Left lobe of liver (tissue), 2 donors: ENCODE measurements at regions not wholly inside any gene's neighbourhood (a gene's known extent, or its start where the extent isn't known, plus 50 kb on each side); places are given as distances from the start of the nearest gene placed in this dataset.

ENCODE experiments used
- ATAC-seq: fragments of 200-7000 bp; cut with Tn5 transposase; one replicate; pipeline ENCODE4 v1.9.1; 2020; ENCODE audit warnings: mild to moderate bottlenecking, moderate library complexity
- DNase-seq: peaks from one replicate; pipeline ENCODE4 v3.0.0-alpha.2; 2020; ENCODE audit warnings: low spot score
- donor health status: DM: no; HTN: no; CAD: no; lungs with moderate emphysema.
- donor health status: DM: no; HTN: yes; CAD: no.

DNA sequence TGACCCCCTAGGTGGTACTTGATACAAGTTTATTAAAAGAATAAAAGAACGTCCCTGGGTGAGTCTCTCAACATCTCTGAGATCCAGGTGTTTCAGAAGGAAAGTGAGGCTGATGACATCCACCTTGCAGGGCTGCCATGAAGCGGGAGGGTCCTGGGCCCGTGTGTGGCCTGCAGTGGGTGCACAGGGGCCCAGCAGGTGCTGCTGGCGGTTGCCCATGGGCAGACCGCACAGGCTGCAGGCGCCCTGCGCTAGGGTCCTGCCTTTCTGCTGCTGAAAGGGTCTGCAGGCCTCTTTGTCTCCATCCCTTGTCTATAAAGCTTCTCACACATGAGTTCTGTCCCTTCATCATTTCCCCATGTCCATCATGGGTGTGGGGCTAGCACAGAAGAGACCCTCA lies 247.0 kb downstream of the TFCP2L1 start:
- ATAC-seq, result no peak
- peak; percentile 19 for DNase-seq

DNA sequence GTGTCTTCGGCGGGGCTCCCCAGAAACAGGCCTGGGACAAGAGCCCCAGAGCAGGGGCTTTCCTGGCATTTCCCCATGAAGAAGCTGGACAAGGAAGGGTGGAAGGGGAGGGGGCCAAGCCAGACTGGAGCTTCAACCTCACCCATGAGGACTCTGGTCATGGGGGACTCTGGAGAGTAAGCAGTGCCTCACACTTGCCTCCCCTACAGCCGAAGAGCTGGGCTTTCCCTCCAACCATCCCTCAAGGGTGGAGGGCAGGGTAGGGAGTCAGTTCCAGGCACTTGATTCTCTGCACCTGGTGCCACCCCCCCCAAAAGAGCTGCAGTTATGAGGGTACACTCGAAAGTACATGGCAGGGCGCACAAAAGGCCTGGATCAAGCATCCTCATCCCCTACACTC lies 246.6 kb downstream of the TFCP2L1 start:
- ATAC-seq (no peak), DNase-seq (peak; percentile 11)

DNA sequence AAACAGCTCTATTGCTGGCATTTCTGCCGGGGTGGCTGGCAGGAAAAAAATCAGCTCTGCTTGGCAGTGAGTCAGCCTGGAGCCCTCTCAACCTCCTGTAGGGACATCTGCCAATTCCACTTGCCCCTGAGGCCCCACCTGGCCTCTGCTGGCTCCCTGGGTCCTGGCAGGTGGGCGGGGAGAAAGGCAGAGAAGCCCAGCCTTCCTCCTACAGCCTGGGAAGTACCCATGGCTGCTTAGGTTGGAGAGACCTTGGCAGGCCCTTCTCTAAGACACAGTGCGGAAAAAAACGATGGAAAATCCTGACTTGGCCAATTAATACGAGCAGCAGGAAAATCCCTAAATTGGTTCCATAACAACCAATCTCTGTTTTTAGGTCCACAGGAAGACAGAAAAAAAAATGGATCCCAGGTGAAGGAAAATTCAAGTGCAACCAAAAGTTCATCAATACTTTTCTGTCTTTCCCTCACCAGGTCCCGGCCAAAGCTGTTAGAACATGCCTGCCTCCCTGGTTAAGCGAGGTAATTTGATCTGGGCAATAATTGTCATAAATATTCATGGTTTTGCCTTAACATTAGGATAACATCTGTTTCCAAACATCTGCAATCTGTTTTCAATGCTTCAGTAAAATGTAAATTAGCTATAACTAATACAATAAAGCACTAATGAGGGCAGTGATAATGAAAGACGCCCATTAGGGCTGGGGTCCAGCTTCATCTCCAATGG lies 245.9 kb downstream of the TFCP2L1 start:
- peak; percentile 16 for DNase-seq
- ATAC-seq, result no peak

DNA sequence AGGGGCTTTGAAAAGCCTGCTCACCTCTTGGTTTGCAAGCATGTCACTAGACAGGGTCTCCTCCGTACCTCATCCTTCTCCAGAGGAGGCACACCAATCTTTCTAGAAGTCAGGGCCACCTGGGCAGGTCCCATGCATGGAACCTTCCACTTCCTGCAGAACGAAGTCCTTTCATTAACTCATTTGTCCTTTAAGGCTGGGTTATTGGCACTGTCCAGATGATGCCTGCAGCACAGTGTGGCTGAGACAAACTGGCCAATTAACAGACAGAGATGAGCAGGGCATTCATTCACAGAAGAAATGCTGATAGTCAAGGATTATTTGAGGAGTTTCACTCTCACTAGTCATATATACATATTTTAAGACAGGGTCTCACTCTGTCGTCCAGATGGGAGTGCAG lies 245.3 kb downstream of the TFCP2L1 start:
- ATAC-seq (no peak), DNase-seq (no peak)

DNA sequence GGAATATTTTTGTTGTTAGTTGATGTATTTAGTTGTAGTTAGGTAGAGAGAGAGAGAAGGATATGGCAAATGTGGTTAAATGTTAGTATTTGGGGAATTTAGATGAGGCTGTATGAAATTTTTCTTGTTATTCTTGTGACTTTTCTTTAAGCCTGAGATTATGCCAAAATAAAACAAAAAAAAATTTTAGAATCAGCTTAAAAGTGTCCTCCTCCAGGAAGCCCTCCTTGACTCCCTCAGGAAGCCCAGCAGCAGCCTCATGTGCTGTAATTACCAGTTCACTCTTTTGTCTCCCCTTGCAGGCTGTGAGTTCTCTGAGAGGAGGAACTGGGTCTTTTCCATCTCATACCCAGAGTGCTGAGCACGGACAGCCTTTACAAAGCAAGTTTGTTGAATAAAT lies 243.5 kb downstream of the TFCP2L1 start:
- no peak for DNase-seq
- ATAC-seq, result no peak

DNA sequence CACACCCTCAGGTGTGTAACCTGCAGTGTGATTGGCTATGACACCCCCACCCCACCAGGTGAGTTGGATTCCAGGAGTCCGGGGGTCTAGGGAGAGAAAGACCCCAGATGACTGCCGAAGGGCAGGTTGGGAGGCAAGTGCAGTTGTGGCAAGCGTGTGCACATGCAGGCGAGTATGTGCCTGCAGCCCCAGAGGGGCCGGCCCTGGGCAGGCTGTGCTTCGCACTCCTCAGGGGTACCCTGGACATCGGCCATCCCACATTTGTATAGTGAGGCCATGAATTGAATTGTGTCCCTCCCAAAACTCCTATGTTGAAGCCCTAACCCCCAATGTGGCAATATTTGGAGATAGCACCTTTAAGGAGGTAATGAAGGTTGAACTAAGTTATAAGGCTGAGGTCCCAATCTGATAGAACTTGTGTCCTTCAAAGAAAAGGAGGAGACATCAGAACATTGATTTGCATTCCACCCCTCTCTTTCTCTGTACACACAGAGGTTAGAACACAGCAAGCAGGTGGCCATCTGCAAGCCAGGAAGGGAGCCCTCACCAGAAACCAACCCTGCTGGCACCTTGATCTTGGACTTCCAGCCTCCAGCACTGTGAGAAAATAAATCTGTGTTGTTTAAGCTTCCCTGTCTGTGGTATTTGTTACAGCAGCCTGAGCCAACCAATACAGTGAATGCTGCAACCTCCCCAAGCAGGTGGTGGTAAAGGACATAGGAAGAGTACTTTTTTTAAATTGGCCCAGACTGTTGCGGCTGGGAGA lies 241.8 kb downstream of the TFCP2L1 start:
- no peak for DNase-seq
- ATAC-seq, result no peak

DNA sequence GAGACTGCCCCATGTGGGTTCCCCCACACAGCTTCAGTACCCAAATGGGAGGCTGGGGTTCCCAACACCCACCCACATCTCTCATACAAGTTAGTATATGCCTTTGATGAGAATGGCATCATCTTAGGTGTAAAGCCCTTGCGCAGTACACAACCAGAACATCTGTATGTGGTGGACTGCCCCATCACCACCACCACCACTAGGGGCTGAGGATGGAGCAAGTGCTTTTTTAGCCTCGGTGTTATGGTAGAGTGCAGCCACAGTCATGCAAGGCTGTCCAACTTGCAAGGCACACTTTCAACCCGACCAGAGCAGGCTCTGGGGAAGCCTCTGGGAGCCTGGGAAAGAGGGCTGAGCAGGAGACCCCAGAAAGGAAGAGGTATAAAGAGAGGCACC lies 241.2 kb downstream of the TFCP2L1 start:
- DNase-seq, result no peak
- ATAC-seq, result no peak

DNA sequence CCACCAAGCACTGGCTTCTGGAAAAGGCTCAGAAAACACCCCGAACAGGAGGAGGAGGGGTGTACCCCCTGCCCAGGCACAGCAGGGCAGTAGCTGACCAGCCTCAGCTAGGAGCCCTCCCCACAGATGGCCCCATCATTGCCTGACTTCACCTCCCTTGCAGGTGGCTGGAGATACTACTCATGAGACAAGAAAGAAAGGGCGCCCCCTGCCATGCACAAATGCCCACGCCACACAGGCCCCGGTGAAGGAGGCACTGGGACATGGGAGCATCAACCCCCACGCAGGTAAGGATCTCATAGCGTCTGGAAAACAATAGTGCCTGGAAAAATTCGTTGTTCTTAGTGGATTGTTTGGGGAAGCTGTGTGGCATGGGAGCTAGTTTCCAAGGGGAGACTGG lies 240.6 kb downstream of the TFCP2L1 start:
- no peak for DNase-seq
- ATAC-seq, result no peak

DNA sequence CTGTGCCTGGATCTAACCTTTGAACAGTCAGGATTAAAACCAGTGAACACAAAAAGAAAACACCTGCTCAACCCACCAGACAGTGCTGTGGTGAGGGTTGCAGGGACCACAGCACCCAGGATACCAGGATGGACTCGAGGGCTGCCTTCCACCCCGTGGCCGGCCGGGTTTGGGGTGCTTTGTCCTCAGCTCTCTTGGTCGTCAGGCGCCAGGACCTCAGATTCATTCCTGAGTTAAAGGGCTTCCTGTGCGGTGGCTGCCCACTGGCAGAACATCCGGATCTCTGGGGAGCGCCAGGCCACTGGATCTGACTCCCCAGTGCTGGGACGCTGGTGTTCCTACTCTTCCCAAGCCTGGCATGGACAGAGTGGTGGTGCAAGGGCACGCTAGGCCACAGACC lies 239.8 kb downstream of the TFCP2L1 start:
- ATAC-seq (no peak), DNase-seq (no peak)

DNA sequence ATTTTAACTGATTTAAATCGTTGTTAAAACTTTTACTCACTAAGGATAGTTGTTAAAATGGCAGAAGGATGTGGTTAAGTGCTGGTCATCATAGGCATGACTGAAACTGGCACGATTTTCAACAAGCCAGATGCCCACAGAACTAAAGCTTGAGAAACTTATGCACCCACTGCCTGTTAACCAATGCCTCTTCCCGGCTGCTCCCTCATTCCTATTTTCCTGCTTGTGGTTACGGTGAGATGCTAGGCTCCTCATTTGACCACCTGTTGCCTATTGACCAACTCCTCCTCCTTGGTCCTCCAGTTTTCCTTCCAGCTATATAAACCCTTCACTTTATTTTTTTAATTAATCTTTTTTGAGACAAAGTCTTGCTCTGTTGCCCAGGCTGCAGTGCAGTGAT lies 238.7 kb downstream of the TFCP2L1 start:
- DNase-seq (no peak), ATAC-seq (no peak)

DNA sequence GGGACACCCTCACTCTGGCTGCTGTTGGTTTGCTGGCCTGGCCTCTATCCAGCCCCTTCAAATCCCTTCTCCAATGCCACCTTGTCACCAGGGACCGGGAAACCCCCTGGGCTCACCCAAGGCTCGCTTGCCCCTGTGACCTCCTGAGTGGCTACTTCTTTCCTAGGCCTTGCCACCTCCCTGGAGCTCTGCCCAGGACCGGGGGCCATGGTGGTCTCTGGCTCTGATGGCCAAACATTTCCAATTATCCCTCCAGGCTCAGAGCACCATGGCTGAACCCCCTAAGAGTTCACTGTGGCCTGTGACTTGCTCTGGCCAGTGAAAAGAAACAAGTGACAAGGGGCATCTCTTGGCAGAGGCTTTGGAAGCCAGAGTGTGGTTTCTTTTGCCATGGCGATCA lies 237.6 kb downstream of the TFCP2L1 start:
- DNase-seq (no peak), ATAC-seq (no peak)

DNA sequence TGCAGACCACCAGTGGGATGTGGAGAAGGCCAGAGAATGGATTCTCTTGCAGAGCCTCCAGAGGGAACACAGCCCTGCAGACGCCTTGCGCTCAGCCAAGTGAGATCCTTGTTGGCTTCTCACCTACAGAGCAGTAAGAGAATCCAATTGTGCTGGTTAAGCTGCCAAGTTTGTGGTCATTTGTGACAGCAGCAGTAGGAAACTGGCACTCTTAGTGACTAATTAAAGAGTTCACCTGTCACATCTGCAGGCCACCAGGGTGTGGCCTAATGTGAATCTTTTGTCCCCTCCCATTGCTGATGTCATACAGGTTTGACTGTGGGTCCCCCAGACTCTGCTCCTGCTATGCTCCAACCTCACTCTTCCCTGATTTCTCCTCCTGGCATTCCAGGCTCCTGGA lies 235.9 kb downstream of the TFCP2L1 start:
- ATAC-seq, result no peak
- no peak for DNase-seq

DNA sequence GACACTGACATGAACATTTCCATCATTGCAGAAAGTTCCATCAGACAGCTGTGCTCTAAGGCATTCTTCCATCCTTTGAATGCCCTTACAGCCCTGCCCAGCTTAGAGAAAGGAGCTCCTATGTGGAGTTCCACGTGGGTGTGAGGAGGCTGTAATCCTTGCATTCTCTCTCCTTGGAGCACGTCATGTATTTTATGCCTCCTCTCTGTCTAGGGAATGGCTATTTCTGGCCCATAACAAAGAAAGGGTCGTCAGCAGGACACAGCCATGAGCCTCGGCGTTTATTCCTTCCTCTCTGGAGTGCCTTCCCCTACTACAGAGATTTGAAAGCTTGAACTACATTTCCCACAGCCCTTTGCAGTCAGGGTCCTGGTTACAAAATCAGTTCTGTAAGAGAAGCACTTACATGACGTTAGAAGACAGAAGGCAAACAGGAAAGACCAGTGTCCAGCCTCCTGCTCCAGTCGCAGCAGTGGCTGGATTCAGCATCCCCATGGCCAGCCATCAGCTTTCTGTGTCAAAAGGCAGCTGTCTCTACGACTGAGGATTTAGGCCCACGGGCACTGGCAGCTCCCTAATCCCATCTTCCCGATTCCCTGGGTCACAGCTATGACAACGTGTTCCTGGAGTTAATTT lies 234.9 kb downstream of the TFCP2L1 start:
- ATAC-seq, result no peak
- DNase-seq, result no peak

DNA sequence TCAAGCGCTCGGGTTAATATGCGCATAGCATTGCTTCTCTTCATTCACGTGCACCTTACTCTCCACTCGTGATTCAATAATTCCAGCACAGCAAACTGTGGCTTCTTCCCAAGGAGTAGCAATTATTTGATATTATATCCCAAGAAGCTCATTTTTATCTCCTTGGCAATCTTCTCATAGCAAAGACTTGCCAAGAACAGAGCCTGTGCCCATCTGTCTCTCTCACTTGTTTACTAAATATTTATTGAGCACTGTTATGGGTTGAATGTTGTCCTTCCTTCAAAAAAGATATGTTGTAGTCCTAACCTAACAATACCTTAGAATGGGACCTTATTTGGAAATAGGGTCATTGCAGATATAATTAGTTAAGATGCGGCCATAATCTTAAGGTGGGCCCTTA lies 233.7 kb downstream of the TFCP2L1 start:
- ATAC-seq (no peak), DNase-seq (no peak)

DNA sequence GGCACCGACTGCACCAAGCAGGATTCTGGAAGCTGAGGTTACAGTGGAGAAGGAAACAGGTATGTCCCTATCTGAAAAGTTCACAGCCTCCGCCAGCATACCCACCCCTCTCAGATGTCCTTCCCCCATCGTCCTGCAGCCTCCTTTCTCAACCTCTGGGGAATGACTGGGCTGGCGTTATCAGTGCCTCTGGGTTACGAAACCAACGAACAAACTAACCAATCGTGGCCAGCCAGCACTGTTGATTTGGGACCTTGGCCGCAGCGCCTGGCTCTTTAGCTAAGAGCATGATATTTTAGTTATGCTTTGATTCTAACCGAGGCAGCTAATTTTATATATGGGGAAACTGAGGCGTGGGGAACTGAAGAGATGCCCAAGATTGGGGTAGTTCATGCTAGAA lies 233.0 kb downstream of the TFCP2L1 start:
- no peak for DNase-seq

DNA sequence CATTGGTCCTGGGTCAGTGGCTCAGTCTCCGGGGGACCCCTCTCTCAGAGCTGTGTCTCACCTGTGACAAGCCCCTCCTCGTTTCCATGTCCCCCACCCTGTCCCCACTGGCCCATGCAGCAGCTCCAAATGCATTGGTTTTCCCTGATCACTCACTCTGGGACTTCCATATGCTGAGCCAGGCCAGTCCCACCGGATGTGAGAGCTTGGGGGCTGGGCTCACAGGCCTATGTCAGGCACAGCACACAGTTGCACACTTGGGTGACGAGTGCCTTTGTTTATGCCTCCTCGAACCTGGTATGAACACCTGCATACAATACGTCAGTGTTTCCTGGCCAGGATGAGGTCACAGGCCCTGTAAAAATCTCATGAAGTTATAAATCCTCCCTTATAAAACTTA lies 232.5 kb downstream of the TFCP2L1 start:
- no peak for DNase-seq
- no peak for ATAC-seq

More for the DNA sequence above, 233.0 kb downstream of the TFCP2L1 start:
- peak; percentile 92 for ATAC-seq

DNA sequence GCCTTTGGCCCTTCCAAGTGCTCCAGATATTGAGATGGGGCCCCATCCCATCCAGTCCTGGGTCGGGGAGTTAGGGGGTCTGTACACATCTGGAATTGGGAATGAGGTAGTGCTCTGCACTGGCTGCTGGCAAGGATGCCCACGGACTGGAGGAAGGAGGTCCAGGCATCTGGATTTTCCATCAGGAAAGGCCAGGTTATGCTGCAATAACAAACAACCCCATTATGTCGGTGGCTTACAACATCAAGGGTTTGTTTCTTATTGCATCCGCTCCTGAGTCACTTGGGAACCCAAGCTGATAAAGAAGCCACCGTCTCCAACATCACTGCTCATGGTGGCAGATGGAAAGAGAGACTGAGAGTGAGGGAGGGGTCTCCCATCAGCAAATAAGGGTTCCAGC lies 229.9 kb downstream of the TFCP2L1 start:
- DNase-seq (no peak), ATAC-seq (no peak)

DNA sequence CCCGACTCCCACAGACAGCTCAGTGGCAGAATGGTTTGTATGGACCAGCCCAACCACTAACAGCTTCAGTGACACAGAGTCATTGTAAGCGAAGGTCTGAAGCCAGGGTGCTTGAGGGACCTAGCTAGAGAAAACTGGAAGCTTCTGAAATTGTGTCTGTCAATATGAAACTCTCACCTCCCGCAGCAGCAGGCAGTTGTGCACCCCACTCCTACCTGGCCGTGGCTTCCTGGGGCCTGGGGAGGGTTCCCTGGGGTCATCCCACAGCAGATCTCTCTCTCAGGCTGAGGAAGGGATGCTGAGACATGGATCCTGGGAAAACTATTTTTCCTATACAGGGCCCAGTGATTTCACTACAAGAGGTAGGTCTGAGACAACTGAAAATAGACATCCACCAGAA lies 229.5 kb downstream of the TFCP2L1 start:
- ATAC-seq, result no peak

DNA sequence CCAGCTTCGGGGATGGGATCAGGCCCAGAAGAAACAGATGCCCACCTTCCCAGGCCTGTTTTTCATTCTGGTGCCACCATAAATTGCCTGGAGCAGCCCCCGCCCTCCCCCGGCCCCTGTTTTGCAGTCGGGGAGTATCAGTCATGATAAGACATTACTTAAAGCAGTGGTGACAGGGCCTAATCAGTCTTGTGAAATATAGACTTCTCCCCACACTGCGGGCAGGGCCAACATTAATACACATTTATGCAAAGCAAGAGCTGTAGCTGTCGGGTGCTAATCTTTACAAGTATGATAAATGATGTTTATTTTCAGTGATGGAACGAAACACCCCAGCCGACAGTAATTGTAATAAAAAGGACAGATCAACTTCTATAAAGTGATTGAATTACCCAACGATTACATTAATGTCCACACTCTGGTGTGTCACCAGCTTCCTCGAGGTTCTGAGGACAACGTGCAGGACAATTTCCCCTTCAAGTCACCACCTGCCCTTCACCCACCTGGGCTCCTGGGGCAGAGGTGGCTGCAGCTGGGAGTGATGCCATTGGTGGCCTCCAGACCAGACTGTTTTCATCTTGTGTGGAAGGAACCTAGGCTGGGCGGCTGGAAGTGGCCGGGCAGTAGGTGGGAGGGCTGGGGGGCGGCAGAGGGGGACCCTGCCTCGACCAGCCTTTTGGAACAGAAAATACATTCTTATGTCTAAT lies 226.0 kb downstream of the TFCP2L1 start:
- ATAC-seq (no peak), DNase-seq (no peak)

More for the DNA sequence above, 229.5 kb downstream of the TFCP2L1 start:
- DNase-seq, result no peak

DNA sequence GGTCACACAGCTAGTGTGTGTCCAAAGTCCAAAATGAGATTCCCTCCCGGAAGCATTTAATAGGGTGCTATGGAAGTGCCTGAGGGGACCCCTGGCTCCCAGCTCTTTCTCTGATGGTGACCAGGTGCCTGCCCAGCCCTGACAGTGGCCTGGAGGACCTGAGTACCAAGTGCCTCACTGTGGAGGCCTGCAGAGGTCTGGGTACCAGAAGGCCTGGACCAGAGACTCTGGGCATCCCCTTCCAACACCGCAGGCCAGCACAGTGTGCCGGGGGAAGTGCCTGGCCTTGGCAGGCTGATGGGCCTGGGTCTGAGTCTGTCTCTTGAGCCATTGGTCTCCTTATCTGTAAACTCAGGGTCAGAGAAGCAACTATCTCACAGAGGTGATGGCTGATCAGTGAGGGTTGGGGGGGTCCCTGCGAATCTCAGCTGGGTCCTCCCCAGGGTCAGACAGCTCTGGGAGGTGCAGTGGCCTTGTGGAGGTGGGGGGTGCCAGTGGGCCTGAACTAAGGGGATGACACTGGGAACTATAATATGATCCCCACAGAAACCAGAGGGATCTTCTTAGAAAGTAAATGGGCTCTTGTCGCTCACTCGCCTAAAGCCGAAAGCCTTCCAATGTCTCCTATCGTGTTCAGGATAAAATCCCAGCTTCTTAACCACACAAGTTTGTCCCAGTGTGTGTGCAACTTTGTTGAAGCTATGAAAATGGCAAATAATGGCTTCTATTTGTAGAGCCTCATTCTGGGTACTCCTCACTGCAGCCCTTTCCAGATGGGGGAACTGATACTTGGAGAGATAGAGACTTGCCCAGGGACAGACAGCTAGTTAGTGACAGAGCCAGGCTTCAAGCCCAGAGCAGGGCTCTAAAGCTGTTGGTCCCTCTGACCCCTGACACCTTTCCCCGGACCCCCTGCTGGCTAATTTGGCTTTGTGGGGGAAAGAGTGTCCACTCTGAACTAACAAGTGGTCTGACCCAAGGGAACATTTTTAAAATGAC lies 225.1 kb downstream of the TFCP2L1 start:
- DNase-seq (no peak), ATAC-seq (no peak)
